Activated B cell treated with CpG ODN at 0.5 μM for 24 hours (primary cell): ENCODE measurements at regions not wholly inside any gene's neighbourhood (a gene's known extent, or its start where the extent isn't known, plus 50 kb on each side); places are given as distances from the start of the nearest gene placed in this dataset.

Experiments
- ATAC-seq: fragments of 200-7000 bp; cut with Tn5 transposase; one replicate; pipeline ENCODE4 v1.10.0; 2021; ENCODE audit warnings: low read depth, mild to moderate bottlenecking, moderate library complexity
- CTCF ChIA-PET: fragments of 350-600 bp; sonication (Branson Sonifier 250); formaldehyde crosslinking; loops from one replicate; lab custom pipeline; 2021; ENCODE audit warnings: antibody characterized with exemption; lab: Charles Lee
- POLR2A ChIA-PET: fragments of 350-600 bp; sonication (Branson Sonifier 250); formaldehyde crosslinking; loops from one replicate; lab custom pipeline; 2021; ENCODE audit warnings: antibody characterized with exemption; lab: Charles Lee
- DNase-seq: peaks from one replicate; pipeline ENCODE4 v3.0.0; 2022
- H3K27ac Mint-ChIP-seq: one replicate; pipeline ENCODE4 v1.8.0; 2020; ENCODE audit warnings: mixed read lengths
- H3K27me3 Mint-ChIP-seq: one replicate; pipeline ENCODE4 v1.8.0; 2021; ENCODE audit warnings: mixed read lengths
- H3K36me3 Mint-ChIP-seq: one replicate; pipeline ENCODE4 v1.8.0; 2021; ENCODE audit warnings: low read depth, mixed read lengths
- H3K4me1 Mint-ChIP-seq: one replicate; pipeline ENCODE4 v1.8.0; 2021; ENCODE audit warnings: mixed read lengths
- H3K4me3 Mint-ChIP-seq: one replicate; pipeline ENCODE4 v1.8.0; 2020; ENCODE audit warnings: mild to moderate bottlenecking, mixed read lengths
- H3K9me3 Mint-ChIP-seq: one replicate; pipeline ENCODE4 v1.8.0; 2020; ENCODE audit warnings: mixed read lengths
- CTCF ChIP-seq: fragments of 200-600 bp; IDR thresholded peaks from one replicate; pipeline ENCODE4 v1.8.0; 2022; ENCODE audit warnings: antibody characterized with exemption, mild to moderate bottlenecking
- intact Hi-C: fragments of 100-400 bp; cut with micrococcal nuclease; formaldehyde crosslinking; loops from one replicate; pipeline ENCODE4 v1.15.1; 2024

- Mint-ChIP-seq H3K4me3 (no peak overlapping the region), H3K36me3 (no peaks in the 10 kb centered on the region), H3K27ac (no peak overlapping the region), H3K4me1 (no peaks in the 10 kb centered on the region), H3K9me3 (no peaks in the 10 kb centered on the region), H3K27me3 (peaks cover 28% of the 10 kb centered on the region)
- intact Hi-C loops: no loop called here
- CTCF ChIA-PET: no interaction called here
- no peak for TF ChIP-seq CTCF
- DNase-seq: no peak
- POLR2A ChIA-PET: no interaction called here
- no peak for ATAC-seq
These were observed 406.5 kb downstream of the MIAT start for GRCh38 chr22:27063841-27064240.

GRCh38 chr22:27064386-27064785 lies 407.0 kb downstream of the MIAT start:
- H3K9me3 Mint-ChIP-seq: no peaks in the 10 kb centered on the region

GRCh38 chr22:27065279-27065678 lies 407.9 kb downstream of the MIAT start:
- DNase-seq (no peak), ATAC-seq (no peak)
- Mint-ChIP-seq H3K4me3 (no peak overlapping the region), H3K36me3 (no peaks in the 10 kb centered on the region), H3K27me3 (peaks cover 37% of the 10 kb centered on the region), H3K4me1 (no peaks in the 10 kb centered on the region), H3K27ac (no peak overlapping the region), H3K9me3 (no peaks in the 10 kb centered on the region)
- TF ChIP-seq CTCF: no peak
- intact Hi-C loops: no loop called here
- CTCF ChIA-PET: no interaction called here
- POLR2A ChIA-PET: no interaction called here

More at GRCh38 chr22:27064386-27064785, 407.0 kb downstream of the MIAT start:
- DNase-seq (no peak), ATAC-seq (no peak)
- ChIA-PET CTCF (no interaction called here), POLR2A (no interaction called here)
- TF ChIP-seq CTCF: no peak
- H3K27ac Mint-ChIP-seq: no peak overlapping the region
- H3K36me3 Mint-ChIP-seq: no peaks in the 10 kb centered on the region
- intact Hi-C loops: no loop called here
- peaks cover 32% of the 10 kb centered on the region for H3K27me3 Mint-ChIP-seq
- H3K4me1 Mint-ChIP-seq: no peaks in the 10 kb centered on the region
- H3K4me3 Mint-ChIP-seq: no peak overlapping the region

- Mint-ChIP-seq H3K4me1 (no peaks in the 10 kb centered on the region), H3K9me3 (no peaks in the 10 kb centered on the region), H3K4me3 (no peak overlapping the region), H3K27me3 (peaks cover 48% of the 10 kb centered on the region), H3K27ac (no peak overlapping the region), H3K36me3 (no peaks in the 10 kb centered on the region)
- CTCF ChIA-PET: no interaction called here
- POLR2A ChIA-PET: no interaction called here
- DNase-seq: no peak
- intact Hi-C loops: no loop called here
- ATAC-seq: no peak
- TF ChIP-seq CTCF: no peak
These were observed 409.5 kb downstream of the MIAT start for GRCh38 chr22:27066856-27067255.

- DNase-seq (no peak), ATAC-seq (no peak)
- H3K9me3 Mint-ChIP-seq: no peaks in the 10 kb centered on the region
- H3K36me3 Mint-ChIP-seq: no peaks in the 10 kb centered on the region
- H3K27ac Mint-ChIP-seq: no peak overlapping the region
- H3K4me3 Mint-ChIP-seq: no peak overlapping the region
- H3K27me3 Mint-ChIP-seq: peaks cover 46% of the 10 kb centered on the region
- POLR2A ChIA-PET: no interaction called here
- TF ChIP-seq CTCF: no peak
- H3K4me1 Mint-ChIP-seq: no peaks in the 10 kb centered on the region
- CTCF ChIA-PET: no interaction called here
- intact Hi-C loops: no loop called here
These were observed 410.7 kb downstream of the MIAT start for GRCh38 chr22:27068121-27068520.
